ENCODE measurements at regions not wholly inside any gene's neighbourhood (a gene's known extent, or its start where the extent isn't known, plus 50 kb on each side); places are given as distances from the start of the nearest gene placed in this dataset.
A peak's percentile ranks its signal among the peaks of the same experiment; 100 is the strongest.

GRCh38 chr10:8531116-8531515 is 476.6 kb downstream of the GATA3 start:
- POLR2A ChIA-PET (ENCODE audit: low non-redundant PET) = no interaction called here
- no peak for DNase-seq (ENCODE audit: low spot score)
- H3K27ac ChIP-seq = no peak overlapping the region
- CTCF ChIA-PET = interaction anchor here (0.7 kb wide), 1 partner anchor 65 kb away, joined by 4 read pairs; no protein-coding TSS in a partner anchor
- TF ChIP-seq, protein P1, sequence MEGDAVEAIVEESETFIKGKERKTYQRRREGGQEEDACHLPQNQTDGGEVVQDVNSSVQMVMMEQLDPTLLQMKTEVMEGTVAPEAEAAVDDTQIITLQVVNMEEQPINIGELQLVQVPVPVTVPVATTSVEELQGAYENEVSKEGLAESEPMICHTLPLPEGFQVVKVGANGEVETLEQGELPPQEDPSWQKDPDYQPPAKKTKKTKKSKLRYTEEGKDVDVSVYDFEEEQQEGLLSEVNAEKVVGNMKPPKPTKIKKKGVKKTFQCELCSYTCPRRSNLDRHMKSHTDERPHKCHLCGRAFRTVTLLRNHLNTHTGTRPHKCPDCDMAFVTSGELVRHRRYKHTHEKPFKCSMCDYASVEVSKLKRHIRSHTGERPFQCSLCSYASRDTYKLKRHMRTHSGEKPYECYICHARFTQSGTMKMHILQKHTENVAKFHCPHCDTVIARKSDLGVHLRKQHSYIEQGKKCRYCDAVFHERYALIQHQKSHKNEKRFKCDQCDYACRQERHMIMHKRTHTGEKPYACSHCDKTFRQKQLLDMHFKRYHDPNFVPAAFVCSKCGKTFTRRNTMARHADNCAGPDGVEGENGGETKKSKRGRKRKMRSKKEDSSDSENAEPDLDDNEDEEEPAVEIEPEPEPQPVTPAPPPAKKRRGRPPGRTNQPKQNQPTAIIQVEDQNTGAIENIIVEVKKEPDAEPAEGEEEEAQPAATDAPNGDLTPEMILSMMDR (conservative IDR thresholded peaks at IDR 0.05; ENCODE audit: low read depth) = no peak

- DNase-seq (ENCODE audit: low spot score) = no peak
- ChIA-PET CTCF (no interaction called here), POLR2A (ENCODE audit: low non-redundant PET) (no interaction called here)
- TF ChIP-seq, protein P1 (conservative IDR thresholded peaks at IDR 0.05; ENCODE audit: low read depth) = no peak
- no peak overlapping the region for H3K27ac ChIP-seq
Measured at GRCh38 chr10:8532647-8533046, 478.2 kb downstream of the GATA3 start.

DNA sequence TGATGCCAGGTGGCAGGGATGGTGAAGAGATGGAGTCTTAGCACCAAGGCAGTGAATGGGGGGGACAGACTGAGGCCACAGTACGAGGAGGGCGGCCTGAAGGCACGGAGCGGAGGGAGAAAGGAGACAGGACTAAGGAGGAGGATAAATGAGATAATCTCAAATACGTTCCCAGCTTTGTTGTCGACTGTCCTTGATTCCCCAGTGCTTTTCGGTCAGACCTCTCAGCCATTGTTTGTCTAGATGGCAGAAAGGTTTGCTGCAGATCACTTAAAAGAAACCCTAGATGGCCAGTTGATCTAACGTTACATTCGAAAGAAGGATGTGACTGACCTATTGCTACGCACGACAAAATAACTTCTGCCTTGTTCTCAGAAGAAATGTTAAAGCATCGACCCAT is 479.0 kb downstream of the GATA3 start:
- TF ChIP-seq, protein P1 (conservative IDR thresholded peaks at IDR 0.05; ENCODE audit: low read depth) = no peak
- H3K27ac ChIP-seq = no peak overlapping the region
- POLR2A ChIA-PET (ENCODE audit: low non-redundant PET) = no interaction called here
- CTCF ChIA-PET = no interaction called here
- DNase-seq (ENCODE audit: low spot score) = no peak

GRCh38 chr10:8534096-8534495 is 479.6 kb downstream of the GATA3 start:
- no peak for DNase-seq (ENCODE audit: low spot score)
- CTCF ChIA-PET = no interaction called here
- TF ChIP-seq, protein P1 (conservative IDR thresholded peaks at IDR 0.05; ENCODE audit: low read depth) = no peak
- no peak overlapping the region for H3K27ac ChIP-seq
- POLR2A ChIA-PET (ENCODE audit: low non-redundant PET) = no interaction called here

DNA sequence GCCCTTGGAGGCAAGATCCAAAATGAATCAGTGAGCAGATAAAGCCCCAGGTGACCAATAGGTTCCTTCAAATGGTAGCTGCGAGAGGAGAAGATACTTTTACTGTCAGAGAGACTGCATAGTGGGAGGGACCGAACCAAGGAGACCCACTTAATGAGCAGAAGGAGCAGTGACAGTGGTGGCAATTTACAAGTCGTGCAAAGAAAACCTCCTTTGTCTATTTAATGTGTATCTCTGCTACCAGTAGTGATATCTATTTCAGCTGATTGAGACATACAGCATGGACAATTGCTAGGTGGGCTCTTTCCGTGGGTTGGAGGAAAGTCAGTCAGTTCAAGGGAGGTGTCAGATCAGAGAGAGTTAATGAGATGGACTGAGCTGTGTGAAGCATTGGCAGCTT is 480.4 kb downstream of the GATA3 start:
- CTCF ChIA-PET = no interaction called here
- POLR2A ChIA-PET (ENCODE audit: low non-redundant PET) = no interaction called here

DNA sequence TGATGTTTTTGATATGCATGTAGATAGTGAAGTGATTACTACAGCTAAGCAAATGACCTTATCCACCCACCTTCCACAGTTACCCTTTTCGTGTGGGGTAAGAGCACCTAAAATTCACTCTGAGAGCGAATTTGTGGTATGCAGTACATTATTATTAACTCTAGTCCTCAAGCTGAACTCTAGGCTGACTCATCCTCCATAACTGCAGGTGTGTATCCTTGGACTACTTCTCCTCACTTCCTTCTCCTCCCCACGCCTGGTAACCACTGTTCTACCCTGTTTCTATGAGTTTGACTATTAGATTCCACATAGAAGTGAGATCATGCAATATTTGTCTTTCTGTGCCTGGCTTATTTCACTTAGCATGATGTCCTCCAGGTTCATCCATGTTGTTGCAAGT is 484.6 kb downstream of the GATA3 start:
- POLR2A ChIA-PET (ENCODE audit: low non-redundant PET) = no interaction called here
- TF ChIP-seq, protein P1 (conservative IDR thresholded peaks at IDR 0.05; ENCODE audit: low read depth) = no peak
- CTCF ChIA-PET = no interaction called here
- no peak overlapping the region for H3K27ac ChIP-seq
- peak; percentile 8 for DNase-seq (ENCODE audit: low spot score)

More for the DNA sequence above, 480.4 kb downstream of the GATA3 start:
- TF ChIP-seq, protein P1 (conservative IDR thresholded peaks at IDR 0.05; ENCODE audit: low read depth) = no peak
- H3K27ac ChIP-seq = no peak overlapping the region
- DNase-seq (ENCODE audit: low spot score) = no peak

Measured in RWPE1 (cell line).